PC-3 (cell line): ENCODE measurements at regions not wholly inside any gene's neighbourhood (a gene's known extent, or its start where the extent isn't known, plus 50 kb on each side); places are given as distances from the start of the nearest gene placed in this dataset.

Source experiments
- EZH2 ChIP-seq: fragments of 300-600 bp; sonication (generic); IDR thresholded peaks from one replicate; pipeline ENCODE4 v1.6.1; 2017; ENCODE audit warnings: antibody characterized with exemption, mild to moderate bottlenecking, low read length; ENCODE audit not compliant: unreplicated experiment
- EZH2phosphoT487 ChIP-seq: fragments of 300-600 bp; sonication (generic); IDR thresholded peaks from 2 replicates; pipeline ENCODE4 v1.6.1; 2018; ENCODE audit warnings: mild to moderate bottlenecking, antibody characterized with exemption, low read length, borderline replicate concordance
- TF ChIP-seq, protein P1 (sequence below): fragments of 300-600 bp; sonication (generic); conservative IDR thresholded peaks from 2 replicates; pipeline ENCODE4 v1.5.1; 2017; ENCODE audit warnings: antibody characterized with exemption, low read depth, mild to moderate bottlenecking, low read length

DNA sequence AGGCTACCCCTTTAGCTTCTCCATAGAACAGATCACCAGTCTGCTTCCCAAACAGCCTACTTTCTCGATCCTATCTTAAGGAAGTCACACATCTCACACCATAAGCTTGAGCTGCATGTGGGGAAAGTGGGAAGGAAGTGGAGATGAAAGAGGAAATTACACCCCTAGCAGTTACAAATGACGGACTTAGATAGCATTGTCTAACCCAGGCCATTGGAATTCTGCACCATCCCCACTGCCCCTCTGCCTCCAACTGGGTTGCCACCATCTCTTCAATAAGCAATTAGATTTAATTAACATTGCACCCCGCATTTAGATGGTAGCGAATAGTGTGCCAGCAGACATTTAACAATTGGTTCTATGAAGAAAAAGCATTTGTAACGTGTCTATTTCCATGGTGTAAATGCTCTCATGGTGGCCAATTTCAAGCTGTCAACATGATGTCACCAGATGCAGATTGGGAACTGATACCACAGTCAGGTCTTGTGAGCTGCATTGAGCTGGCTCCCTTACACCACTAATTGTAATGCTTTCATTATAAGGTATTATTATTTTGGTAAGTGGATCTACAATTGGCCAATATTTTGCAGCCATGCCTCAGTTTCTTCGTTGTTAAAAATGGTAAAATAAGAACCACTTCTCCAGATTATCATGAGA, 124.7 kb downstream of the CD24 start:
- TF ChIP-seq, protein P1, sequence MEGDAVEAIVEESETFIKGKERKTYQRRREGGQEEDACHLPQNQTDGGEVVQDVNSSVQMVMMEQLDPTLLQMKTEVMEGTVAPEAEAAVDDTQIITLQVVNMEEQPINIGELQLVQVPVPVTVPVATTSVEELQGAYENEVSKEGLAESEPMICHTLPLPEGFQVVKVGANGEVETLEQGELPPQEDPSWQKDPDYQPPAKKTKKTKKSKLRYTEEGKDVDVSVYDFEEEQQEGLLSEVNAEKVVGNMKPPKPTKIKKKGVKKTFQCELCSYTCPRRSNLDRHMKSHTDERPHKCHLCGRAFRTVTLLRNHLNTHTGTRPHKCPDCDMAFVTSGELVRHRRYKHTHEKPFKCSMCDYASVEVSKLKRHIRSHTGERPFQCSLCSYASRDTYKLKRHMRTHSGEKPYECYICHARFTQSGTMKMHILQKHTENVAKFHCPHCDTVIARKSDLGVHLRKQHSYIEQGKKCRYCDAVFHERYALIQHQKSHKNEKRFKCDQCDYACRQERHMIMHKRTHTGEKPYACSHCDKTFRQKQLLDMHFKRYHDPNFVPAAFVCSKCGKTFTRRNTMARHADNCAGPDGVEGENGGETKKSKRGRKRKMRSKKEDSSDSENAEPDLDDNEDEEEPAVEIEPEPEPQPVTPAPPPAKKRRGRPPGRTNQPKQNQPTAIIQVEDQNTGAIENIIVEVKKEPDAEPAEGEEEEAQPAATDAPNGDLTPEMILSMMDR, result no peak
- TF ChIP-seq EZH2, result no peak
- TF ChIP-seq EZH2phosphoT487, result no peak
